DOHH2 (cell line): ENCODE measurements at regions not wholly inside any gene's neighbourhood (a gene's known extent, or its start where the extent isn't known, plus 50 kb on each side); places are given as distances from the start of the nearest gene placed in this dataset.

Experiments used
- CTCF ChIP-seq: fragments of 200-600 bp; sonication (generic); IDR thresholded peaks from one replicate; pipeline ENCODE4 v1.5.1; 2014; ENCODE audit warnings: antibody characterized with exemption, mild to moderate bottlenecking, low read depth, low read length; ENCODE audit not compliant: poor library complexity, severe bottlenecking
- EZH2phosphoT487 ChIP-seq: fragments of 200-600 bp; sonication (generic); IDR thresholded peaks from 2 replicates; pipeline ENCODE4 v1.6.1; 2017; ENCODE audit warnings: borderline replicate concordance, mild to moderate bottlenecking, antibody characterized with exemption, low read length, moderate library complexity, mixed read lengths

- no peak for TF ChIP-seq CTCF
- TF ChIP-seq EZH2phosphoT487, result no peak
Observed at GRCh38 chr5:88984040-88984439, 101.1 kb upstream of the MEF2C start.
